Transverse colon (tissue), 4 donors: ENCODE measurements at regions not wholly inside any gene's neighbourhood (a gene's known extent, or its start where the extent isn't known, plus 50 kb on each side); places are given as distances from the start of the nearest gene placed in this dataset.

Source experiments
- DNase-seq: peaks from one replicate; pipeline ENCODE4 v3.0.0-alpha.2; 2019
- H3K27ac ChIP-seq, 4 donors: fragments of 200-600 bp; sonication (generic); 2 replicates each; pipeline ENCODE4 v1.5.1; 2016 to 2018; ENCODE audit warnings: inconsistent platforms in 4 of 4
- H3K27me3 ChIP-seq: fragments of 200-600 bp; sonication (generic); 2 replicates; pipeline ENCODE4 v1.5.1; 2017; ENCODE audit warnings: inconsistent platforms
- H3K36me3 ChIP-seq, 4 donors: fragments of 200-600 bp; sonication (generic); 2 replicates each; pipeline ENCODE4 v1.5.1; 2017 to 2019; ENCODE audit warnings: inconsistent platforms in 4 of 4
- H3K4me1 ChIP-seq, 4 donors: fragments of 200-600 bp; sonication (generic); 2 replicates each; pipeline ENCODE4 v1.5.1; 2017 to 2020; ENCODE audit warnings: inconsistent platforms in 4 of 4
- H3K4me3 ChIP-seq, 4 donors: fragments of 200-600 bp; sonication (generic); 1 replicate in 1 of 4; 2 replicates in 3 of 4; pipeline versions ENCODE4 v1.5.1 to v1.6.1; 2017 to 2019; ENCODE audit warnings: inconsistent platforms in 4 of 4
- H3K9me3 ChIP-seq, 2 donors: fragments of 200-600 bp; sonication (generic); 2 replicates each; pipeline ENCODE4 v1.5.1; 2017 to 2019; ENCODE audit warnings: inconsistent platforms in 2 of 2
- CTCF ChIP-seq, 5 experiments: fragments of 200-600 bp in 3 of 5; fragments of 450-650 bp in 2 of 5; sonication (generic) in 3 of 5; IDR thresholded peaks; 1 replicate in 2 of 5; 2 replicates in 3 of 5; pipeline ENCODE4 v1.5.1; 2016 to 2017; ENCODE audit warnings: antibody characterized with exemption in 5 of 5, inconsistent platforms in 3 of 5, mild to moderate bottlenecking in 2 of 5, moderate library complexity in 1 of 5
- EP300 ChIP-seq: sonication (generic); formaldehyde crosslinking; IDR thresholded peaks from one replicate; pipeline ENCODE4 v1.6.1; 2017; ENCODE audit warnings: antibody characterized with exemption, low read depth
- POLR2A ChIP-seq: fragments of 450-650 bp; IDR thresholded peaks from one replicate; pipeline ENCODE4 v1.6.1; 2016; ENCODE audit warnings: antibody characterized with exemption, mild to moderate bottlenecking, moderate library complexity
- POLR2AphosphoS5 ChIP-seq, 3 donors: sonication (generic); formaldehyde crosslinking; IDR thresholded peaks; one replicate each; pipeline ENCODE4 v1.6.1; 2016; ENCODE audit warnings: antibody characterized with exemption in 3 of 3
- WGBS, 2 donors: methylation state at CpG; one replicate each; pipeline ENCODE4 v1.1.5; 2018; ENCODE audit warnings: low coverage in 1 of 2; 5-methylcytosine and 5-hydroxymethylcytosine counted together
- in situ Hi-C, 4 donors: fragments of 200-750 bp; cut with MboI; loops; one replicate each; pipeline versions ENCODE4 v1.15.0 to v1.15.1; 2017; ENCODE audit warnings: low sequenced_read_pairs in 3 of 4, low pct_ligation_motif_present in 1 of 4, low pct_unique_long_range_greater_than_20kb in 1 of 4
- intact Hi-C: fragments of 100-400 bp; cut with DNase I; formaldehyde crosslinking; loops from one replicate; pipeline ENCODE4 v1.15.1; 2023; ENCODE audit warnings: low total_unique reads

- DNase-seq, result no peak
- Histone ChIP-seq H3K36me3 (no peaks in the 10 kb centered on the region), H3K4me3 (no peak overlapping the region), H3K9me3 (no peaks in the 10 kb centered on the region), H3K27me3 (no peaks in the 10 kb centered on the region), H3K27ac (no peak overlapping the region), H3K4me1 (no peaks in the 10 kb centered on the region)
- WGBS, 2 donors, result 20 to 39% methylated on average over 3 to 4 of the region's 4 CpGs
- TF ChIP-seq POLR2A (no peak), CTCF (IDR thresholded peaks at IDR 0.05) (no peak), POLR2AphosphoS5 (IDR thresholded peaks at IDR 0.05) (no peak), EP300 (no peak)
- intact Hi-C loops, result no loop called here
- in situ Hi-C loops, result loop anchor here in 1 of 4 donors (25.0 kb wide), 1 partner anchor 112 kb away; the partner anchor contains the start of gene ZKSCAN2
Measured at GRCh38 chr16:25374556-25374955, 116.9 kb upstream of the ZKSCAN2 start.

- Histone ChIP-seq H3K4me1 (no peaks in the 10 kb centered on the region), H3K36me3 (no peaks in the 10 kb centered on the region), H3K27me3 (no peaks in the 10 kb centered on the region), H3K4me3 (no peak overlapping the region), H3K9me3 (no peaks in the 10 kb centered on the region), H3K27ac (no peak overlapping the region)
- WGBS, 2 donors, result 63 to 65% methylated on average over 2 of the region's 2 CpGs
- in situ Hi-C loops (loop anchor here in 1 of 4 donors (25.0 kb wide), 1 partner anchor 110 kb away; the partner anchor contains the start of gene ZKSCAN2), intact Hi-C loops (no loop called here)
- DNase-seq, result no peak
- TF ChIP-seq EP300 (no peak), POLR2A (no peak), POLR2AphosphoS5 (IDR thresholded peaks at IDR 0.05) (no peak), CTCF (IDR thresholded peaks at IDR 0.05) (no peak)
Measured at GRCh38 chr16:25372716-25373115, 115.1 kb upstream of the ZKSCAN2 start.

GRCh38 chr16:25371342-25371741, 113.7 kb upstream of the ZKSCAN2 start:
- intact Hi-C loops, result no loop called here
- Histone ChIP-seq H3K4me3 (no peak overlapping the region), H3K27ac (no peak overlapping the region), H3K27me3 (no peaks in the 10 kb centered on the region), H3K36me3 (no peaks in the 10 kb centered on the region), H3K9me3 (no peaks in the 10 kb centered on the region), H3K4me1 (no peaks in the 10 kb centered on the region)
- DNase-seq, result no peak
- WGBS, 2 donors, result 70 to 73% methylated on average over 6 of the region's 6 CpGs
- no peak for TF ChIP-seq EP300
- TF ChIP-seq POLR2A, result no peak
- no peak for TF ChIP-seq CTCF (IDR thresholded peaks at IDR 0.05)
- no peak for TF ChIP-seq POLR2AphosphoS5 (IDR thresholded peaks at IDR 0.05)
- in situ Hi-C loops, result loop anchor here in 1 of 4 donors (25.0 kb wide), 1 partner anchor 109 kb away; the partner anchor contains the start of gene ZKSCAN2

GRCh38 chr16:25370541-25370940, 112.9 kb upstream of the ZKSCAN2 start:
- TF ChIP-seq POLR2AphosphoS5 (IDR thresholded peaks at IDR 0.05) (no peak), CTCF (IDR thresholded peaks at IDR 0.05) (no peak), POLR2A (no peak), EP300 (no peak)

More at GRCh38 chr16:25370541-25370940, 112.9 kb upstream of the ZKSCAN2 start:
- intact Hi-C loops, result no loop called here
- Histone ChIP-seq H3K4me3 (no peak overlapping the region), H3K4me1 (no peaks in the 10 kb centered on the region), H3K27ac (no peak overlapping the region), H3K36me3 (no peaks in the 10 kb centered on the region), H3K27me3 (no peaks in the 10 kb centered on the region), H3K9me3 (no peaks in the 10 kb centered on the region)
- no peak for DNase-seq
- 57% methylated on average over 6 of the region's 6 CpGs; no CpG with 5 or more reads in 1 of the 2 donors for WGBS, 2 donors
- in situ Hi-C loops, result loop anchor here in 1 of 4 donors (25.0 kb wide), 1 partner anchor 108 kb away; the partner anchor contains the start of gene ZKSCAN2
